ENCODE measurements at regions not wholly inside any gene's neighbourhood (a gene's known extent, or its start where the extent isn't known, plus 50 kb on each side); places are given as distances from the start of the nearest gene placed in this dataset.

DNA sequence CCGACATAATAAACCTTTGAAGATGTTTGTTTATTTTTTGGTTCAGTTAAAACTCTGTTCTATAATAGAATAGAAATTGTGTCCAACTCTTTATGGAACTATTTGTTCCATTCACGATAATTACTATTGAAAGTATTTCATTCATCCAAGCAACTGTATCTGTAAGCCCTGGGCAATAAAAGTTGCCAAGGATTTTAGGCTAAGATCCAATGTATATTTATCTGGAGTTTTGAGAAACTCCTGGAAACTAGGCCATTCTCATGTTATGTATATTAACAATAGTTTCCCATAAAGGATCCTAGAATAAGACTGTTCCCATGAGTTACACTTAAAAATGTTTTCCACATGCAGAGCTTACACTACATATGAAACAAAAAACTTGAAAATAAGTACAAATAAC, 261.6 kb downstream of the SLITRK6 start:
- TF ChIP-seq CTCF (IDR thresholded peaks at IDR 0.05) (no peak), POLR2A (IDR thresholded peaks at IDR 0.05) (no peak)
